ENCODE measurements at regions not wholly inside any gene's neighbourhood (a gene's known extent, or its start where the extent isn't known, plus 50 kb on each side); places are given as distances from the start of the nearest gene placed in this dataset.
"Not testable (repeated sequence)": the region's sequence is repeated elsewhere in the genome, so short reads cannot be mapped to it uniquely, and the experiment has no call there.

GRCh38 chr2:35873921-35874320 lies 481.7 kb upstream of the CRIM1 start:
- Mint-ChIP-seq H3K9me3 (no peaks in the 10 kb centered on the region), H3K27ac (no peak overlapping the region), H3K4me1 (ENCODE audit: low read depth) (no peaks in the 10 kb centered on the region), H3K27me3 (no peaks in the 10 kb centered on the region), H3K4me3 (no peak overlapping the region), H3K36me3 (ENCODE audit: low read depth) (no peaks in the 10 kb centered on the region)
- intact Hi-C loops (cut with micrococcal nuclease) = no loop called here

- Mint-ChIP-seq H3K27ac (no peak overlapping the region), H3K27me3 (no peaks in the 10 kb centered on the region), H3K4me1 (ENCODE audit: low read depth) (no peaks in the 10 kb centered on the region), H3K36me3 (ENCODE audit: low read depth) (no peaks in the 10 kb centered on the region), H3K9me3 (no peaks in the 10 kb centered on the region), H3K4me3 (no peak overlapping the region)
- intact Hi-C loops (cut with micrococcal nuclease) = no loop called here
Measured at GRCh38 chr2:35871672-35872071, 483.9 kb upstream of the CRIM1 start.

GRCh38 chr2:35870713-35871112 lies 484.9 kb upstream of the CRIM1 start:
- peaks cover 2% of the 10 kb centered on the region for H3K27me3 Mint-ChIP-seq
- no peaks in the 10 kb centered on the region for H3K4me1 Mint-ChIP-seq (ENCODE audit: low read depth)
- no peak overlapping the region for H3K4me3 Mint-ChIP-seq
- intact Hi-C loops (cut with micrococcal nuclease) = no loop called here
- H3K27ac Mint-ChIP-seq = no peak overlapping the region
- no peaks in the 10 kb centered on the region for H3K36me3 Mint-ChIP-seq (ENCODE audit: low read depth)
- H3K9me3 Mint-ChIP-seq = no peaks in the 10 kb centered on the region

GRCh38 chr2:35864141-35864540 lies 491.4 kb upstream of the CRIM1 start:
- no peaks in the 10 kb centered on the region for H3K36me3 Mint-ChIP-seq (ENCODE audit: low read depth)
- no peak overlapping the region for H3K4me3 Mint-ChIP-seq
- intact Hi-C loops (cut with micrococcal nuclease) = no loop called here
- no peaks in the 10 kb centered on the region for H3K9me3 Mint-ChIP-seq
- H3K27ac Mint-ChIP-seq = no peak overlapping the region
- peaks cover 2% of the 10 kb centered on the region for H3K27me3 Mint-ChIP-seq
- H3K4me1 Mint-ChIP-seq (ENCODE audit: low read depth) = no peaks in the 10 kb centered on the region

- intact Hi-C loops (cut with micrococcal nuclease) = no loop called here
- Mint-ChIP-seq H3K9me3 (peaks cover 21% of the 10 kb centered on the region), H3K4me3 (no peak overlapping the region), H3K36me3 (ENCODE audit: low read depth) (no peaks in the 10 kb centered on the region), H3K4me1 (ENCODE audit: low read depth) (no peaks in the 10 kb centered on the region), H3K27me3 (no peaks in the 10 kb centered on the region), H3K27ac (no peak overlapping the region)
Measured at GRCh38 chr2:35858216-35858615, 497.4 kb upstream of the CRIM1 start.

- Mint-ChIP-seq H3K4me3 (no peak overlapping the region), H3K4me1 (ENCODE audit: low read depth) (no peaks in the 10 kb centered on the region), H3K27ac (no peak overlapping the region), H3K9me3 (peaks cover 26% of the 10 kb centered on the region), H3K27me3 (no peaks in the 10 kb centered on the region), H3K36me3 (ENCODE audit: low read depth) (no peaks in the 10 kb centered on the region)
- intact Hi-C loops (cut with micrococcal nuclease) = no loop called here
Measured at GRCh38 chr2:35857498-35857897, 498.1 kb upstream of the CRIM1 start.

GRCh38 chr2:35831385-35831784 lies 524.2 kb upstream of the CRIM1 start:
- H3K4me3 Mint-ChIP-seq = no peak overlapping the region
- H3K27ac Mint-ChIP-seq = no peak overlapping the region
- no peaks in the 10 kb centered on the region for H3K4me1 Mint-ChIP-seq (ENCODE audit: low read depth)
- H3K27me3 Mint-ChIP-seq = no peaks in the 10 kb centered on the region
- intact Hi-C loops (cut with micrococcal nuclease) = no loop called here
- no peaks in the 10 kb centered on the region for H3K9me3 Mint-ChIP-seq
- H3K36me3 Mint-ChIP-seq (ENCODE audit: low read depth) = no peaks in the 10 kb centered on the region

- Mint-ChIP-seq H3K4me3 (no peak overlapping the region), H3K27ac (no peak overlapping the region), H3K36me3 (ENCODE audit: low read depth) (no peaks in the 10 kb centered on the region), H3K4me1 (ENCODE audit: low read depth) (no peaks in the 10 kb centered on the region), H3K27me3 (no peaks in the 10 kb centered on the region), H3K9me3 (no peaks in the 10 kb centered on the region)
- intact Hi-C loops (cut with micrococcal nuclease) = no loop called here
Measured at GRCh38 chr2:35830833-35831232, 524.7 kb upstream of the CRIM1 start.

- H3K27ac Mint-ChIP-seq = no peak overlapping the region
Measured at GRCh38 chr2:35827086-35827485, 528.5 kb upstream of the CRIM1 start.

GRCh38 chr2:35822716-35823115 lies 532.9 kb upstream of the CRIM1 start:
- no peaks in the 10 kb centered on the region for H3K36me3 Mint-ChIP-seq (ENCODE audit: low read depth)
- no peak overlapping the region for H3K27ac Mint-ChIP-seq
- no peaks in the 10 kb centered on the region for H3K27me3 Mint-ChIP-seq
- no peaks in the 10 kb centered on the region for H3K4me1 Mint-ChIP-seq (ENCODE audit: low read depth)
- peaks cover 9% of the 10 kb centered on the region for H3K9me3 Mint-ChIP-seq
- intact Hi-C loops (cut with micrococcal nuclease) = no loop called here
- no peak overlapping the region for H3K4me3 Mint-ChIP-seq

More at GRCh38 chr2:35827086-35827485, 528.5 kb upstream of the CRIM1 start:
- Mint-ChIP-seq H3K27me3 (no peaks in the 10 kb centered on the region), H3K36me3 (ENCODE audit: low read depth) (no peaks in the 10 kb centered on the region), H3K4me1 (ENCODE audit: low read depth) (no peaks in the 10 kb centered on the region), H3K4me3 (no peak overlapping the region), H3K9me3 (no peaks in the 10 kb centered on the region)
- intact Hi-C loops (cut with micrococcal nuclease) = no loop called here

- intact Hi-C loops (cut with micrococcal nuclease) = no loop called here
- Mint-ChIP-seq H3K4me3 (no peak overlapping the region), H3K4me1 (ENCODE audit: low read depth) (no peaks in the 10 kb centered on the region), H3K27me3 (no peaks in the 10 kb centered on the region), H3K27ac (no peak overlapping the region), H3K36me3 (ENCODE audit: low read depth) (no peaks in the 10 kb centered on the region), H3K9me3 (peaks cover 16% of the 10 kb centered on the region)
Measured at GRCh38 chr2:35821675-35822074, 533.9 kb upstream of the CRIM1 start.

- H3K4me1 Mint-ChIP-seq (ENCODE audit: low read depth) = no peaks in the 10 kb centered on the region
- H3K9me3 Mint-ChIP-seq = peaks cover 29% of the 10 kb centered on the region
- intact Hi-C loops (cut with micrococcal nuclease) = no loop called here
- H3K27me3 Mint-ChIP-seq = no peaks in the 10 kb centered on the region
- H3K36me3 Mint-ChIP-seq (ENCODE audit: low read depth) = no peaks in the 10 kb centered on the region
- no peak overlapping the region for H3K27ac Mint-ChIP-seq
- H3K4me3 Mint-ChIP-seq = no peak overlapping the region
Measured at GRCh38 chr2:35820391-35820790, 535.2 kb upstream of the CRIM1 start.

- Mint-ChIP-seq H3K27ac (no peak overlapping the region), H3K27me3 (no peaks in the 10 kb centered on the region), H3K4me1 (ENCODE audit: low read depth) (no peaks in the 10 kb centered on the region), H3K9me3 (peaks cover 30% of the 10 kb centered on the region), H3K4me3 (no peak overlapping the region), H3K36me3 (ENCODE audit: low read depth) (no peaks in the 10 kb centered on the region)
- intact Hi-C loops (cut with micrococcal nuclease) = no loop called here
Measured at GRCh38 chr2:35819033-35819432, 536.5 kb upstream of the CRIM1 start.

- H3K27ac Mint-ChIP-seq; H3K4me3 Mint-ChIP-seq; intact Hi-C loops (cut with micrococcal nuclease); H3K27me3 Mint-ChIP-seq; H3K4me1 Mint-ChIP-seq (ENCODE audit: low read depth); H3K36me3 Mint-ChIP-seq (ENCODE audit: low read depth): not testable (repeated sequence)
- peaks cover 30% of the 10 kb centered on the region for H3K9me3 Mint-ChIP-seq
Measured at GRCh38 chr2:35818359-35818758, 537.2 kb upstream of the CRIM1 start.

- peaks cover 30% of the 10 kb centered on the region for H3K9me3 Mint-ChIP-seq
- H3K4me3 Mint-ChIP-seq; intact Hi-C loops (cut with micrococcal nuclease); H3K27ac Mint-ChIP-seq; H3K36me3 Mint-ChIP-seq (ENCODE audit: low read depth); H3K4me1 Mint-ChIP-seq (ENCODE audit: low read depth); H3K27me3 Mint-ChIP-seq: not testable (repeated sequence)
Measured at GRCh38 chr2:35814597-35814996, 541.0 kb upstream of the CRIM1 start.

Data from dendritic cell treated with granulocyte-macrophage colony-stimulating factor and Interleukin-4, amounts not matched to agents 40 ng/mL and 50 ng/mL, for 4 days (primary cell).